HCT116 (cell line): ENCODE measurements at regions not wholly inside any gene's neighbourhood (a gene's known extent, or its start where the extent isn't known, plus 50 kb on each side); places are given as distances from the start of the nearest gene placed in this dataset.

Experiments used
- ATAC-seq: fragments of 200-7000 bp; cut with Tn5 transposase; 2 replicates; pipeline ENCODE4 v1.9.1; 2020; ENCODE audit warnings: mild to moderate bottlenecking, moderate library complexity
- BruUV-seq: library from RNA; stranded (reverse); fragments of 400-500 nt; replicated peaks from 2 replicates; lab custom pipeline; 2021; lab: Mats Ljungman, UMichigan
- CTCF ChIA-PET: fragments of 300-600 bp; sonication (Branson Sonifier 250); formaldehyde crosslinking; loops from one replicate; lab custom pipeline; 2021; ENCODE audit warnings: antibody characterized with exemption; lab: Charles Lee
- POLR2A ChIA-PET: fragments of 300-600, 350-600 bp; sonication (Branson Sonifier 250); formaldehyde crosslinking; loops from one replicate; lab custom pipeline; 2021; ENCODE audit warnings: antibody characterized with exemption; lab: Charles Lee
- RAD21 ChIA-PET, 2 experiments: fragments of 300-600 bp; sonication (Branson Sonifier 250); formaldehyde crosslinking; loops; one replicate each; lab custom pipeline; 2023; ENCODE audit warnings: low total read pairs in 2 of 2; ENCODE audit not compliant: uncharacterized antibody in 2 of 2, unreplicated experiment in 2 of 2, low non-redundant PET in 1 of 2; lab: Charles Lee
- DNase-seq: peaks from one replicate; pipeline ENCODE4 v3.0.0-alpha.2; 2010; ENCODE audit warnings: low read depth, low spot score
- H2AFZ ChIP-seq: fragments of 200-600 bp; shearing (Covaris generic), sonication (generic); 2 replicates; pipeline ENCODE4 v1.6.1; 2017; ENCODE audit warnings: low read depth, mixed run types, mixed read lengths, antibody characterized with exemption, low read length; ENCODE audit not compliant: poor library complexity, severe bottlenecking
- H3K27ac ChIP-seq: 2 replicates; pipeline ENCODE4 v1.5.1; 2012; ENCODE audit warnings: low read depth, low read length
- H3K27me3 ChIP-seq: fragments of 200-600 bp; sonication (generic); 2 replicates; pipeline ENCODE4 v1.6.1; 2016; ENCODE audit warnings: mixed run types, low read length, mixed read lengths; ENCODE audit not compliant: insufficient read depth
- H3K36me3 ChIP-seq, 2 experiments: fragments of 200-500 bp in 1 of 2; fragments of 200-600 bp in 1 of 2; sonication (Bioruptor generic) in 1 of 2; sonication (generic) in 1 of 2; 2 replicates each; pipeline versions ENCODE4 v1.5.1 to v1.6.1; 2014 to 2016; ENCODE audit warnings: low read length in 2 of 2, inconsistent platforms in 1 of 2, mixed read lengths in 1 of 2, mixed run types in 1 of 2; ENCODE audit not compliant: insufficient read depth in 2 of 2, control insufficient read depth in 1 of 2
- H3K4me1 ChIP-seq, 2 experiments: fragments of 200-600 bp in 1 of 2; sonication (generic) in 1 of 2; 2 replicates each; pipeline versions ENCODE4 v1.5.1 to v1.6.1; 2012 to 2017; ENCODE audit warnings: low read length in 2 of 2, inconsistent platforms in 1 of 2, mild to moderate bottlenecking in 1 of 2, mixed read lengths in 1 of 2, mixed run types in 1 of 2, moderate library complexity in 1 of 2; ENCODE audit not compliant: insufficient read depth in 2 of 2, control insufficient read depth in 1 of 2
- H3K4me2 ChIP-seq: fragments of 200-600 bp; sonication (generic); 2 replicates; pipeline ENCODE4 v1.6.1; 2017; ENCODE audit warnings: mixed run types, low read length, mixed read lengths
- H3K4me3 ChIP-seq, 2 experiments: fragments of 200-600 bp in 1 of 2; sonication (generic) in 1 of 2; replicated peaks in 1 of 2; 2 replicates each; pipeline ENCODE4 v1.5.1; 2011 to 2016; ENCODE audit warnings: low read length in 2 of 2, control low read depth in 1 of 2, low read depth in 1 of 2, mild to moderate bottlenecking in 1 of 2, mixed read lengths in 1 of 2, mixed run types in 1 of 2
- H3K79me2 ChIP-seq: fragments of 200-600 bp; sonication (generic); 2 replicates; pipeline ENCODE4 v1.6.1; 2017; ENCODE audit warnings: mild to moderate bottlenecking, mixed run types, low read length, moderate library complexity, mixed read lengths; ENCODE audit not compliant: insufficient read depth
- H3K9ac ChIP-seq: fragments of 200-600 bp; sonication (generic); 2 replicates; pipeline ENCODE4 v1.6.1; 2016; ENCODE audit warnings: low read length, mixed read lengths
- H3K9me2 ChIP-seq: fragments of 200-600 bp; sonication (generic), shearing (Covaris generic); 2 replicates; pipeline ENCODE4 v1.6.1; 2017; ENCODE audit warnings: mixed run types, mild to moderate bottlenecking, moderate library complexity; ENCODE audit not compliant: insufficient read depth
- H3K9me3 ChIP-seq, 2 experiments: fragments of 200-500 bp in 1 of 2; fragments of 200-600 bp in 1 of 2; sonication (Bioruptor generic) in 1 of 2; sonication (generic) in 1 of 2; 2 replicates each; pipeline ENCODE4 v1.6.1; 2014 to 2017; ENCODE audit warnings: low read length in 2 of 2, mixed read lengths in 2 of 2, inconsistent platforms in 1 of 2, low read depth in 1 of 2, mild to moderate bottlenecking in 1 of 2, mixed run types in 1 of 2, moderate library complexity in 1 of 2; ENCODE audit not compliant: control insufficient read depth in 1 of 2, insufficient read depth in 1 of 2
- H4K20me1 ChIP-seq: fragments of 200-600 bp; sonication (generic), shearing (Covaris generic); 2 replicates; pipeline ENCODE4 v1.6.1; 2017; ENCODE audit warnings: mixed run types, mild to moderate bottlenecking, moderate library complexity; ENCODE audit not compliant: insufficient read depth
- CBX3 ChIP-seq: IDR thresholded peaks from 2 replicates; pipeline ENCODE4 v1.6.1; 2012; ENCODE audit warnings: low read depth
- CEBPB ChIP-seq: IDR thresholded peaks from 2 replicates; pipeline ENCODE4 v1.6.1; 2012; ENCODE audit warnings: low read depth
- EGR1 ChIP-seq: IDR thresholded peaks from 2 replicates; pipeline ENCODE4 v1.6.1; 2012; ENCODE audit warnings: low read depth
- ELF1 ChIP-seq: IDR thresholded peaks from 2 replicates; pipeline ENCODE4 v1.6.1; 2012; ENCODE audit warnings: low read depth, borderline replicate concordance
- EZH2 ChIP-seq: fragments of 200-600 bp; sonication (generic); IDR thresholded peaks from 2 replicates; pipeline ENCODE4 v1.6.1; 2017; ENCODE audit warnings: antibody characterized with exemption, mixed run types
- FOSL1 ChIP-seq: IDR thresholded peaks from 2 replicates; pipeline ENCODE4 v1.6.1; 2012; ENCODE audit warnings: low read depth
- MAX ChIP-seq: IDR thresholded peaks from 2 replicates; pipeline ENCODE4 v1.6.1; 2012
- POLR2A ChIP-seq: IDR thresholded peaks from 2 replicates; pipeline ENCODE4 v1.7.0; 2011; ENCODE audit warnings: borderline replicate concordance; ENCODE audit not compliant: insufficient read depth, insufficient read length; ENCODE audit errors: extremely low read depth
- RAD21 ChIP-seq: IDR thresholded peaks from 2 replicates; pipeline ENCODE4 v1.6.1; 2012; ENCODE audit warnings: low read depth, mild to moderate bottlenecking
- SIN3A ChIP-seq: IDR thresholded peaks from 2 replicates; pipeline ENCODE4 v1.6.1; 2012; ENCODE audit warnings: low read depth
- SP1 ChIP-seq: IDR thresholded peaks from 2 replicates; pipeline ENCODE4 v1.6.1; 2012; ENCODE audit warnings: low read depth
- SRF ChIP-seq: IDR thresholded peaks from 2 replicates; pipeline ENCODE4 v1.6.1; 2012; ENCODE audit warnings: low read depth
- YY1 ChIP-seq: IDR thresholded peaks from 2 replicates; pipeline ENCODE4 v1.6.1; 2011; ENCODE audit warnings: low read length, low read depth, moderate library complexity, mild to moderate bottlenecking; ENCODE audit not compliant: insufficient replicate concordance; ENCODE audit errors: extremely low read depth
- intact Hi-C: fragments of 100-400 bp; cut with micrococcal nuclease; formaldehyde crosslinking; loops from 2 replicates; pipeline ENCODE4 v1.10.0; 2022
- TF ChIP-seq, protein P1 (sequence below): IDR thresholded peaks from 2 replicates; pipeline ENCODE4 v1.6.1; 2011; ENCODE audit warnings: mild to moderate bottlenecking, low read length, moderate library complexity; ENCODE audit not compliant: insufficient replicate concordance; ENCODE audit errors: extremely low read depth
- TF ChIP-seq, protein P2 (sequence below), 3 experiments: fragments of 200-600 bp in 1 of 3; sonication (generic) in 1 of 3; IDR thresholded peaks in 2 of 3; conservative IDR thresholded peaks in 1 of 3; 2 replicates each; pipeline ENCODE4 v1.5.1; 2012 to 2017; ENCODE audit warnings: low read depth in 2 of 3, low read length in 2 of 3, antibody characterized with exemption in 1 of 3, borderline replicate concordance in 1 of 3, control low read depth in 1 of 3, mild to moderate bottlenecking in 1 of 3, mixed read lengths in 1 of 3, mixed run types in 1 of 3, moderate library complexity in 1 of 3; ENCODE audit not compliant: insufficient read depth in 1 of 3

- Histone ChIP-seq H3K4me2 (no peak overlapping the region), H3K36me3 (no peaks in the 10 kb centered on the region), H3K27ac (no peak overlapping the region), H3K9me2 (no peaks in the 10 kb centered on the region), H3K9me3 (peaks cover 0 to 5% of the 10 kb centered on the region in 2 experiments; a peak in 1 of 4 replicates), H3K79me2 (no peaks in the 10 kb centered on the region), H2AFZ (no peak overlapping the region), H3K4me3 (no peak overlapping the region), H3K4me1 (no peaks in the 10 kb centered on the region), H3K27me3 (no peaks in the 10 kb centered on the region), H4K20me1 (no peaks in the 10 kb centered on the region), H3K9ac (no peak overlapping the region)
- ATAC-seq (no peak), DNase-seq (no peak)
- CTCF ChIA-PET = no interaction called here
- intact Hi-C loops = no loop called here
- TF ChIP-seq EZH2 = no peak
- TF ChIP-seq EGR1 = no peak
- TF ChIP-seq POLR2A = no peak
- TF ChIP-seq SIN3A = no peak
- TF ChIP-seq YY1 = no peak
- RAD21 ChIA-PET = no interaction called here
- POLR2A ChIA-PET = no interaction called here
- BruUV-seq = no TSS peak
Observed at GRCh38 chr13:78325585-78325984, 277.8 kb downstream of the POU4F1 start.

DNA sequence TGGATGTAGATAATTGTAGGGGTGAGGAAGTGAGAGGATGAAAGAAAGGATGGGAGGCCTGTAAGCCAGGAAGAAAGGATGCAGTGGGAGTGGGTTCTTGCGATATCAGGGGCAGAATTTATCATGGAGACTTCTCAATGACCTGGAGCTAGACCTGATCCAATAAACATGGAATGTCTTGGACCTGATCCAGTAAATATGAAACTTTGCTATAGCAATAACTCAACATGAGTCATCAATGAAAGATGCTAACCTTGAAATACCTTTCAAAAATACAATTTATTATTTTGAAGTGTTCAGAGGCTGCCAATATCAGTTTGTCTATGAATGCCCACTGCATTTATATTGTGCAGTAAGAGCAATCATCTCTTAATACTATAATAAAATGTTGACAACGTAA, 279.5 kb downstream of the POU4F1 start:
- no TSS peak for BruUV-seq
- ChIA-PET CTCF (no interaction called here), POLR2A (no interaction called here), RAD21 (no interaction called here)
- no peaks in the 10 kb centered on the region for H3K4me1 ChIP-seq
- no peaks in the 10 kb centered on the region for H3K9me2 ChIP-seq
- H3K9me3 ChIP-seq = peaks cover 0 to 10% of the 10 kb centered on the region in 2 experiments; a peak in 1 of 4 replicates
- ATAC-seq = no peak
- TF ChIP-seq ELF1 (no peak), EZH2 (no peak), CEBPB (no peak), FOSL1 (no peak), CBX3 (no peak), MAX (no peak), SP1 (no peak), SRF (no peak), POLR2A (no peak), RAD21 (no peak)
- TF ChIP-seq, protein P1, sequence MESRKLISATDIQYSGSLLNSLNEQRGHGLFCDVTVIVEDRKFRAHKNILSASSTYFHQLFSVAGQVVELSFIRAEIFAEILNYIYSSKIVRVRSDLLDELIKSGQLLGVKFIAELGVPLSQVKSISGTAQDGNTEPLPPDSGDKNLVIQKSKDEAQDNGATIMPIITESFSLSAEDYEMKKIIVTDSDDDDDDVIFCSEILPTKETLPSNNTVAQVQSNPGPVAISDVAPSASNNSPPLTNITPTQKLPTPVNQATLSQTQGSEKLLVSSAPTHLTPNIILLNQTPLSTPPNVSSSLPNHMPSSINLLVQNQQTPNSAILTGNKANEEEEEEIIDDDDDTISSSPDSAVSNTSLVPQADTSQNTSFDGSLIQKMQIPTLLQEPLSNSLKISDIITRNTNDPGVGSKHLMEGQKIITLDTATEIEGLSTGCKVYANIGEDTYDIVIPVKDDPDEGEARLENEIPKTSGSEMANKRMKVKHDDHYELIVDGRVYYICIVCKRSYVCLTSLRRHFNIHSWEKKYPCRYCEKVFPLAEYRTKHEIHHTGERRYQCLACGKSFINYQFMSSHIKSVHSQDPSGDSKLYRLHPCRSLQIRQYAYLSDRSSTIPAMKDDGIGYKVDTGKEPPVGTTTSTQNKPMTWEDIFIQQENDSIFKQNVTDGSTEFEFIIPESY = no peak
- TF ChIP-seq, protein P2, sequence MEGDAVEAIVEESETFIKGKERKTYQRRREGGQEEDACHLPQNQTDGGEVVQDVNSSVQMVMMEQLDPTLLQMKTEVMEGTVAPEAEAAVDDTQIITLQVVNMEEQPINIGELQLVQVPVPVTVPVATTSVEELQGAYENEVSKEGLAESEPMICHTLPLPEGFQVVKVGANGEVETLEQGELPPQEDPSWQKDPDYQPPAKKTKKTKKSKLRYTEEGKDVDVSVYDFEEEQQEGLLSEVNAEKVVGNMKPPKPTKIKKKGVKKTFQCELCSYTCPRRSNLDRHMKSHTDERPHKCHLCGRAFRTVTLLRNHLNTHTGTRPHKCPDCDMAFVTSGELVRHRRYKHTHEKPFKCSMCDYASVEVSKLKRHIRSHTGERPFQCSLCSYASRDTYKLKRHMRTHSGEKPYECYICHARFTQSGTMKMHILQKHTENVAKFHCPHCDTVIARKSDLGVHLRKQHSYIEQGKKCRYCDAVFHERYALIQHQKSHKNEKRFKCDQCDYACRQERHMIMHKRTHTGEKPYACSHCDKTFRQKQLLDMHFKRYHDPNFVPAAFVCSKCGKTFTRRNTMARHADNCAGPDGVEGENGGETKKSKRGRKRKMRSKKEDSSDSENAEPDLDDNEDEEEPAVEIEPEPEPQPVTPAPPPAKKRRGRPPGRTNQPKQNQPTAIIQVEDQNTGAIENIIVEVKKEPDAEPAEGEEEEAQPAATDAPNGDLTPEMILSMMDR (IDR thresholded peaks at IDR 0.05 in 2 of 3, conservative IDR thresholded peaks at IDR 0.05 in 1 of 3; ENCODE audit: borderline replicate concordance in 1 of 3, insufficient read depth in 1 of 3, low read depth in 2 of 3, low read length in 2 of 3) = no peak
- intact Hi-C loops = no loop called here
- DNase-seq = no peak
- no peak overlapping the region for H3K4me2 ChIP-seq
- no peaks in the 10 kb centered on the region for H3K36me3 ChIP-seq
- H3K79me2 ChIP-seq = no peaks in the 10 kb centered on the region
- no peaks in the 10 kb centered on the region for H4K20me1 ChIP-seq
- no peak overlapping the region for H3K27ac ChIP-seq
- no peak overlapping the region for H3K4me3 ChIP-seq
- H2AFZ ChIP-seq = no peak overlapping the region
- H3K27me3 ChIP-seq = no peaks in the 10 kb centered on the region
- H3K9ac ChIP-seq = no peak overlapping the region
